AG04450 (cell line): ENCODE measurements at regions not wholly inside any gene's neighbourhood (a gene's known extent, or its start where the extent isn't known, plus 50 kb on each side); places are given as distances from the start of the nearest gene placed in this dataset.

Experiments used
- CTCF ChIA-PET: fragments of 300-600, 350-600 bp; formaldehyde crosslinking; extraction: SDS; loops from one replicate; lab custom pipeline; 2022; ENCODE audit warnings: antibody characterized with exemption, inconsistent platforms; lab: Charles Lee
- POLR2A ChIA-PET: fragments of 350-600 bp; formaldehyde crosslinking; extraction: SDS; loops from one replicate; lab custom pipeline; 2021; ENCODE audit warnings: antibody characterized with exemption, inconsistent platforms; lab: Yijun Ruan, JAX
- DNase-seq: peaks from one replicate; pipeline ENCODE4 v3.0.0-alpha.2; 2011; ENCODE audit warnings: low read depth, low spot score
- H3K27ac ChIP-seq: one replicate; pipeline ENCODE4 v1.5.1; 2012; ENCODE audit warnings: low read depth, low read length, control low read depth
- H3K27me3 ChIP-seq: one replicate; pipeline ENCODE4 v1.6.0; 2012; ENCODE audit warnings: low read length; ENCODE audit not compliant: control insufficient read depth, insufficient read depth
- H3K4me3 ChIP-seq: 2 replicates; pipeline ENCODE4 v1.5.1; 2011; ENCODE audit warnings: mild to moderate bottlenecking, low read depth, low read length, control low read depth
- H3K9me3 ChIP-seq: 2 replicates; pipeline ENCODE4 v1.5.1; 2012; ENCODE audit warnings: low read length; ENCODE audit not compliant: control insufficient read depth, insufficient read depth
- CTCF ChIP-seq: IDR thresholded peaks from 2 replicates; pipeline ENCODE4 v1.5.1; 2011; ENCODE audit warnings: low read depth, low read length, control low read depth, inconsistent platforms

- ChIA-PET POLR2A (no interaction called here), CTCF (no interaction called here)
These were observed 232.7 kb upstream of the SULF2 start for GRCh38 chr20:48017992-48018391.

DNA sequence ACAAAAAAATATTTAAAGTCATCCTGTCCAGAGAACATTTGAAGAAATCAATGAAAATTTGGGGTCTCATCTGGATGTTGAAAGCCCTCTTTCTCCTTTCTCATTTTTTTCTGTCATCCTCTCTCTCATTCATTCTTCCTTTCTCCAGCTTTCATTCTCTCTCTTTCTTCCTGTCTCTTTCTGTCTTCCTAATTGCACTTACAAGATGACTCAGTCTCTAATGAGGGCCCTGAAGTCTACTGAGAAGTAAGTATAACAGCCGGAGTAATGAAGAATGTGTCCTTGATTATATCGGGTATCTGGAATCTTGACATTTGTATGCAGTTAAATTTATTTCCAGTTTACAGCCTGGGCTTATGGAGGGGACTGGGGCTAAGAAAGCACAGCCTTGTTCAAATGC is 232.2 kb upstream of the SULF2 start:
- Histone ChIP-seq H3K4me3 (no peak overlapping the region), H3K9me3 (peaks cover 12% of the 10 kb centered on the region), H3K27ac (no peak overlapping the region), H3K27me3 (no peaks in the 10 kb centered on the region)
- POLR2A ChIA-PET, result no interaction called here
- no peak for TF ChIP-seq CTCF
- CTCF ChIA-PET, result no interaction called here
- no peak for DNase-seq

More at GRCh38 chr20:48017992-48018391, 232.7 kb upstream of the SULF2 start:
- no peak for DNase-seq
- H3K27ac ChIP-seq, result no peak overlapping the region
- no peaks in the 10 kb centered on the region for H3K27me3 ChIP-seq
- no peak overlapping the region for H3K4me3 ChIP-seq
- peaks cover 12% of the 10 kb centered on the region for H3K9me3 ChIP-seq
- no peak for TF ChIP-seq CTCF

GRCh38 chr20:48015943-48016723 is 230.9 kb upstream of the SULF2 start:
- no peak for DNase-seq
- no peak overlapping the region for H3K27ac ChIP-seq
- CTCF ChIA-PET, result no interaction called here
- POLR2A ChIA-PET, result no interaction called here
- no peak for TF ChIP-seq CTCF
- H3K9me3 ChIP-seq, result peaks cover 12% of the 10 kb centered on the region
- H3K4me3 ChIP-seq, result no peak overlapping the region
- H3K27me3 ChIP-seq, result no peaks in the 10 kb centered on the region

GRCh38 chr20:48015141-48015910 is 230.0 kb upstream of the SULF2 start:
- Histone ChIP-seq H3K27me3 (no peaks in the 10 kb centered on the region), H3K27ac (no peak overlapping the region), H3K4me3 (no peak overlapping the region), H3K9me3 (peaks cover 10% of the 10 kb centered on the region)
- TF ChIP-seq CTCF, result no peak
- ChIA-PET POLR2A (interaction anchor here (0.6 kb wide), 1 partner anchor 47 kb away, joined by 4 read pairs; no protein-coding TSS in a partner anchor), CTCF (no interaction called here)
- no peak for DNase-seq
